ENCODE measurements at regions not wholly inside any gene's neighbourhood (a gene's known extent, or its start where the extent isn't known, plus 50 kb on each side); places are given as distances from the start of the nearest gene placed in this dataset.
A peak's percentile ranks its signal among the peaks of the same experiment; 100 is the strongest.

GRCh38 chr6:27053738-27054137 is 193.8 kb upstream of the PRSS16 start:
- DNase-seq, result no peak

GRCh38 chr6:27056615-27057014 is 190.9 kb upstream of the PRSS16 start:
- no peak for DNase-seq

- DNase-seq, result no peak
These were observed 187.7 kb upstream of the PRSS16 start for GRCh38 chr6:27059621-27060425.

- DNase-seq, result no peak
These were observed 186.1 kb upstream of the PRSS16 start for GRCh38 chr6:27061235-27061993.

- no peak for DNase-seq
These were observed 184.7 kb upstream of the PRSS16 start for GRCh38 chr6:27062755-27063154.

GRCh38 chr6:27065183-27065582 is 182.3 kb upstream of the PRSS16 start:
- no peak for DNase-seq

GRCh38 chr6:27066381-27066780 is 181.1 kb upstream of the PRSS16 start:
- DNase-seq, result no peak

- DNase-seq, result peak; percentile 26
These were observed 180.7 kb upstream of the PRSS16 start for GRCh38 chr6:27066802-27067201.

GRCh38 chr6:27073441-27073840 is 174.1 kb upstream of the PRSS16 start:
- no peak for DNase-seq

- DNase-seq, result no peak
These were observed 171.4 kb upstream of the PRSS16 start for GRCh38 chr6:27076116-27076515.

- DNase-seq, result peak; percentile 76
These were observed 168.7 kb upstream of the PRSS16 start for GRCh38 chr6:27078734-27079357.

GRCh38 chr6:27081188-27081587 is 166.3 kb upstream of the PRSS16 start:
- DNase-seq, result no peak

- no peak for DNase-seq
These were observed 165.6 kb upstream of the PRSS16 start for GRCh38 chr6:27081931-27082330.

- DNase-seq, result no peak
These were observed 159.4 kb upstream of the PRSS16 start for GRCh38 chr6:27088068-27088467.

GRCh38 chr6:27091661-27092315 is 155.7 kb upstream of the PRSS16 start:
- DNase-seq, result no peak

GRCh38 chr6:27092316-27092692 is 155.2 kb upstream of the PRSS16 start:
- DNase-seq, result no peak

GRCh38 chr6:27095914-27096313 is 151.6 kb upstream of the PRSS16 start:
- DNase-seq, result no peak

- no peak for DNase-seq
These were observed 150.5 kb upstream of the PRSS16 start for GRCh38 chr6:27096834-27097511.

- no peak for DNase-seq
These were observed 148.5 kb upstream of the PRSS16 start for GRCh38 chr6:27098956-27099355.

GRCh38 chr6:27100921-27101320 is 146.6 kb upstream of the PRSS16 start:
- no peak for DNase-seq

GRCh38 chr6:27101824-27102223 is 145.7 kb upstream of the PRSS16 start:
- no peak for DNase-seq

GRCh38 chr6:27106382-27106781 is 141.1 kb upstream of the PRSS16 start:
- DNase-seq, result no peak

- DNase-seq, result no peak
These were observed 135.8 kb upstream of the PRSS16 start for GRCh38 chr6:27111743-27112142.
